Astrocyte of the spinal cord (primary cell): ENCODE measurements at regions not wholly inside any gene's neighbourhood (a gene's known extent, or its start where the extent isn't known, plus 50 kb on each side); places are given as distances from the start of the nearest gene placed in this dataset.

Experiments
- DNase-seq: peaks from one replicate; pipeline ENCODE4 v3.0.0; 2011; ENCODE audit warnings: low read depth, low spot score
- H3K4me3 ChIP-seq: 2 replicates; pipeline ENCODE4 v1.5.1; 2011; ENCODE audit warnings: low read depth, mild to moderate bottlenecking, low read length, moderate library complexity
- in situ Hi-C: cut with HindIII; loops from 2 replicates; pipeline ENCODE4 v1.10.0; 2017; ENCODE audit warnings: low sequenced_read_pairs
- TF ChIP-seq, protein P1 (sequence below): IDR thresholded peaks from 2 replicates; pipeline ENCODE4 v1.5.1; 2012; ENCODE audit warnings: low read depth, mild to moderate bottlenecking, low read length, inconsistent platforms

DNA sequence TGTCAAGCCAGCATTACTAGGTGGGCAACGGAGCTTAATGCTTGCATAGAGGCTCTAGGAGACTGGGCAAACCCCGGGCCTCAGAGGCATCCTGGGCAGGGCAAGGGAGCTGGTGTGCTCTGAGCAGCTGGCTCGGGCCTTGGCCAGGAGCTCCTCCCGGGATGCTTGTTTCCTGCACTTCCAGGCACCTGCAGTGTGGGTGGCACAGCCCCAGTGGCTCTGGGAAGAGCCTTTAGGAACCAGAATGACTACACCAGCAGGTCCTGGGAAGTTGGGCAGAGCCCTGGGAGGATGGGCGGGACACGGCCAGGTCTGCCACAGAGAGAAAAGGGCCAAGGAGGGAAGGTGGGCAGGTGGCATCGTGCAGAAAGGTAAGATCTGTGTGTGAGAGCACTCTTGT, 80.4 kb upstream of the CD93 start:
- TF ChIP-seq, protein P1, sequence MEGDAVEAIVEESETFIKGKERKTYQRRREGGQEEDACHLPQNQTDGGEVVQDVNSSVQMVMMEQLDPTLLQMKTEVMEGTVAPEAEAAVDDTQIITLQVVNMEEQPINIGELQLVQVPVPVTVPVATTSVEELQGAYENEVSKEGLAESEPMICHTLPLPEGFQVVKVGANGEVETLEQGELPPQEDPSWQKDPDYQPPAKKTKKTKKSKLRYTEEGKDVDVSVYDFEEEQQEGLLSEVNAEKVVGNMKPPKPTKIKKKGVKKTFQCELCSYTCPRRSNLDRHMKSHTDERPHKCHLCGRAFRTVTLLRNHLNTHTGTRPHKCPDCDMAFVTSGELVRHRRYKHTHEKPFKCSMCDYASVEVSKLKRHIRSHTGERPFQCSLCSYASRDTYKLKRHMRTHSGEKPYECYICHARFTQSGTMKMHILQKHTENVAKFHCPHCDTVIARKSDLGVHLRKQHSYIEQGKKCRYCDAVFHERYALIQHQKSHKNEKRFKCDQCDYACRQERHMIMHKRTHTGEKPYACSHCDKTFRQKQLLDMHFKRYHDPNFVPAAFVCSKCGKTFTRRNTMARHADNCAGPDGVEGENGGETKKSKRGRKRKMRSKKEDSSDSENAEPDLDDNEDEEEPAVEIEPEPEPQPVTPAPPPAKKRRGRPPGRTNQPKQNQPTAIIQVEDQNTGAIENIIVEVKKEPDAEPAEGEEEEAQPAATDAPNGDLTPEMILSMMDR = no peak
- no peak for DNase-seq
- in situ Hi-C loops = no loop called here
- H3K4me3 ChIP-seq = no peak overlapping the region

GRCh38 chr20:23165964-23166363, 79.8 kb upstream of the CD93 start:
- in situ Hi-C loops = no loop called here
- TF ChIP-seq, protein P1 = no peak
- no peak overlapping the region for H3K4me3 ChIP-seq
- no peak for DNase-seq

- in situ Hi-C loops = no loop called here
- no peak for DNase-seq
- TF ChIP-seq, protein P1 = peak; percentile 9
- H3K4me3 ChIP-seq = no peak overlapping the region
Observed at GRCh38 chr20:23165307-23165750, 79.2 kb upstream of the CD93 start.

- no peak overlapping the region for H3K4me3 ChIP-seq
- TF ChIP-seq, protein P1 = no peak
- in situ Hi-C loops = no loop called here
- DNase-seq = no peak
Observed at GRCh38 chr20:23164176-23164601, 78.1 kb upstream of the CD93 start.

GRCh38 chr20:23163562-23163961, 77.4 kb upstream of the CD93 start:
- DNase-seq = no peak
- TF ChIP-seq, protein P1 = no peak
- in situ Hi-C loops = no loop called here
- H3K4me3 ChIP-seq = no peak overlapping the region

DNA sequence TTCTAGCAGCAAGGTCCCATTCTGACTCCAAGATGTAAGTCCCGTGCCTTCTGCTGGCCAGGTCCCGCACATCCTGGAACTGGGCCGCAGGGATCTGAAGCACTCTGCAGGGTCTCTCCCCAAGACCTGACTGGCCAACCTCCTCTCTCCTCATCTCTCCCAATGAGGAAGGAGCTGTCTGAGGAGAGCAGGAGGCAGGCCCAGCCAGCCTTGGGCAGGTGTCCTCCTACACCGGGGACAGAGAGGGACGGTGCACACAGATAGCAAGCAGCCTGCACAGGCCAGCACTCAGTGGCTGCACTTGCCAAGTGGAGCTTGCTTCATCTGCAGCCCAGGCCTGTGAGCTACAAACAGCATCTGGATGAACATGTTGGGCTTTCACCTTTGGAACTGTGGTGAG, 76.8 kb upstream of the CD93 start:
- in situ Hi-C loops = no loop called here
- TF ChIP-seq, protein P1 = no peak
- no peak for DNase-seq

DNA sequence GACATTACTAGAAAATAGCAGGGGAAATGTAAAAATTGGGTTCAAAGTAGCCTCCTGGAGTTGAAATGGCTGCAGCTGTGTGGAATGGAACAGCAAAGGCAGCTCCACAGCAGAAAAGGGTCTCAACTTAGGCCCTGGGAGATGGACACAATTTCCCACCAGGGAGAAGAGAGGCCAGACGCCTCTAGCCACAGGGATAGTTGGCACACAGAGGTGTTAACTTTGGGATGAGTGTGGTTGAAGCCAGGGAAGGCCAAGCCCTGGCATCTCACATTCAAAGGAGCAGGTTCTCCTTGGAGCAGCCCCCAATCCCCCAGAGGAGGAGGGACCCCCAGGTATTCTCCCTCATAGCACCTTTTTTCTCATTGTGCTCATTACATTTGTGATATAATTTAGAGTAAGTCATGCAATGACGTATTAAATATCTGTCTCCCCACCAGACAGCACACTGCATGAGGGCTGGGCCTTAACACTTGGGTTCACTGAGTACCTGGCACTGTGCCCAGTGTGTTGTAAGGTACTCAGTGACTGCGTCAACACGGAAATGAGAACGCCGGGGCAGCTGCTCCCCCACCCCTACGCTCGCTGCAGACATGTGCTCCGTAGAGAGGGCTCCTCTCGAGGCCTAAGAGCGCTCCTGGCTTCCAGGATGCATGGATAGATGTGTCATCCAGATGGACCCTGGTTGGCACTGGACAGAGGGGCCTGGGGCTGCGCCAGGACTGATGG, 76.0 kb upstream of the CD93 start:
- H3K4me3 ChIP-seq = no peak overlapping the region
- DNase-seq = peak; percentile 72
- TF ChIP-seq, protein P1 = no peak
- in situ Hi-C loops = no loop called here

More for the DNA sequence above, 76.8 kb upstream of the CD93 start:
- no peak overlapping the region for H3K4me3 ChIP-seq
